ENCODE measurements at regions not wholly inside any gene's neighbourhood (a gene's known extent, or its start where the extent isn't known, plus 50 kb on each side); places are given as distances from the start of the nearest gene placed in this dataset.
"Not testable (repeated sequence)": the region's sequence is repeated elsewhere in the genome, so short reads cannot be mapped to it uniquely, and the experiment has no call there.

GRCh38 chr12:126432780-126433179 is 1367.5 kb downstream of the AACS start:
- no peak for DNase-seq (ENCODE audit: low read depth in 2 of 2)

- no peak for DNase-seq (ENCODE audit: low read depth in 2 of 2)
These were observed 1369.3 kb downstream of the AACS start for GRCh38 chr12:126434412-126434985.

- no peak for DNase-seq (ENCODE audit: low read depth in 2 of 2)
These were observed 1370.8 kb downstream of the AACS start for GRCh38 chr12:126436041-126436440.

- DNase-seq (ENCODE audit: low read depth in 2 of 2), result no peak
These were observed 1372.7 kb downstream of the AACS start for GRCh38 chr12:126437934-126438333.

- no peak for DNase-seq (ENCODE audit: low read depth in 2 of 2)
These were observed 1378.7 kb downstream of the AACS start for GRCh38 chr12:126443977-126444376.

GRCh38 chr12:126447346-126447745 is 1382.1 kb downstream of the AACS start:
- no peak for DNase-seq (ENCODE audit: low read depth in 2 of 2)

GRCh38 chr12:126451809-126452208 is 1386.6 kb downstream of the AACS start:
- DNase-seq (ENCODE audit: low read depth in 2 of 2), result no peak

- DNase-seq (ENCODE audit: low read depth in 2 of 2), result not testable (repeated sequence)
These were observed 1387.5 kb downstream of the AACS start for GRCh38 chr12:126452686-126453085.

- DNase-seq (ENCODE audit: low read depth in 2 of 2), result no peak
These were observed 1389.3 kb downstream of the AACS start for GRCh38 chr12:126454581-126454980.

- no peak for DNase-seq (ENCODE audit: low read depth in 2 of 2)
These were observed 1392.5 kb downstream of the AACS start for GRCh38 chr12:126457776-126458175.

- no peak for DNase-seq (ENCODE audit: low read depth in 2 of 2)
These were observed 1398.9 kb downstream of the AACS start for GRCh38 chr12:126464153-126464552.

GRCh38 chr12:126469211-126469610 is 1404.0 kb downstream of the AACS start:
- no peak for DNase-seq (ENCODE audit: low read depth in 2 of 2)

GRCh38 chr12:126474703-126475102 is 1409.5 kb downstream of the AACS start:
- DNase-seq (ENCODE audit: low read depth in 2 of 2), result no peak

- no peak for DNase-seq (ENCODE audit: low read depth in 2 of 2)
These were observed 1415.2 kb downstream of the AACS start for GRCh38 chr12:126480451-126480850.

GRCh38 chr12:126481688-126482087 is 1416.5 kb downstream of the AACS start:
- no peak for DNase-seq (ENCODE audit: low read depth in 2 of 2)

- DNase-seq (ENCODE audit: low read depth in 2 of 2), result no peak
These were observed 1417.1 kb downstream of the AACS start for GRCh38 chr12:126482238-126482889.

GRCh38 chr12:126483145-126484068 is 1418.2 kb downstream of the AACS start:
- DNase-seq (ENCODE audit: low read depth in 2 of 2), result no peak

GRCh38 chr12:126487431-126487980 is 1422.3 kb downstream of the AACS start:
- DNase-seq (ENCODE audit: low read depth in 2 of 2), result no peak

GRCh38 chr12:126488806-126489205 is 1423.6 kb downstream of the AACS start:
- DNase-seq (ENCODE audit: low read depth in 2 of 2), result no peak

- DNase-seq (ENCODE audit: low read depth in 2 of 2), result no peak
These were observed 1426.9 kb downstream of the AACS start for GRCh38 chr12:126492181-126492580.

GRCh38 chr12:126493366-126494108 is 1428.3 kb downstream of the AACS start:
- DNase-seq (ENCODE audit: low read depth in 2 of 2), result no peak

GRCh38 chr12:126496201-126496600 is 1431.0 kb downstream of the AACS start:
- no peak for DNase-seq (ENCODE audit: low read depth in 2 of 2)
